B cell (primary cell): ENCODE measurements at regions not wholly inside any gene's neighbourhood (a gene's known extent, or its start where the extent isn't known, plus 50 kb on each side); places are given as distances from the start of the nearest gene placed in this dataset.

Experiments
- ATAC-seq: fragments of 200-7000 bp; cut with Tn5 transposase; one replicate; pipeline ENCODE4 v1.10.0; 2021; ENCODE audit warnings: low read depth, mild to moderate bottlenecking, moderate number of reproducible peaks, moderate library complexity
- CTCF ChIA-PET: fragments of 350-600 bp; sonication (Branson Sonifier 250); formaldehyde crosslinking; loops from one replicate; lab custom pipeline; 2021; ENCODE audit warnings: antibody characterized with exemption, inconsistent platforms; lab: Charles Lee
- POLR2A ChIA-PET: fragments of 350-600 bp; sonication (Branson Sonifier 250); formaldehyde crosslinking; loops from one replicate; lab custom pipeline; 2021; ENCODE audit warnings: antibody characterized with exemption; lab: Charles Lee
- DNase-seq: peaks from one replicate; pipeline ENCODE4 v3.0.0; 2013
- H2AFZ ChIP-seq: 2 replicates; pipeline ENCODE4 v1.6.1; 2012; ENCODE audit warnings: mild to moderate bottlenecking, low read depth, low read length; ENCODE audit not compliant: insufficient read depth, poor library complexity, severe bottlenecking
- H3K27ac ChIP-seq, 2 donors: 1 replicate in 1 of 2; 2 replicates in 1 of 2; pipeline ENCODE4 v1.5.1; 2012 to 2013; ENCODE audit warnings: low read length in 2 of 2, mild to moderate bottlenecking in 2 of 2, moderate library complexity in 1 of 2
- H3K27me3 ChIP-seq, 4 experiments: fragments of 200-600 bp in 1 of 4; sonication (generic) in 1 of 4; replicated peaks in 1 of 4; 1 replicate in 2 of 4; 2 replicates in 2 of 4; pipeline versions ENCODE4 v1.6.1 to v1.7.0; 2013 to 2016; ENCODE audit warnings: low read length in 3 of 4, mild to moderate bottlenecking in 2 of 4, mixed read lengths in 1 of 4, moderate library complexity in 1 of 4; ENCODE audit not compliant: insufficient read depth in 4 of 4, control insufficient read depth in 3 of 4; ENCODE audit errors: control extremely low read depth in 1 of 4
- H3K36me3 ChIP-seq, 2 experiments: replicated peaks in 1 of 2; 1 replicate in 1 of 2; 2 replicates in 1 of 2; pipeline versions ENCODE4 v1.6.1 to v1.7.1; 2013; ENCODE audit warnings: low read length in 1 of 2; ENCODE audit not compliant: insufficient read depth in 2 of 2, control insufficient read depth in 1 of 2; ENCODE audit errors: control extremely low read depth in 1 of 2, extremely low read depth in 1 of 2
- H3K4me1 ChIP-seq, 2 donors: fragments of 200-600 bp in 1 of 2; sonication (generic) in 1 of 2; 1 replicate in 1 of 2; 2 replicates in 1 of 2; pipeline versions ENCODE4 v1.5.1 to v1.6.1; 2013 to 2017; ENCODE audit warnings: low read length in 2 of 2; ENCODE audit not compliant: control insufficient read depth in 2 of 2, insufficient read depth in 2 of 2
- H3K4me2 ChIP-seq: replicated peaks from 2 replicates; pipeline ENCODE3; 2012; ENCODE audit warnings: mild to moderate bottlenecking, low read depth, low read length; ENCODE audit not compliant: poor library complexity, severe bottlenecking
- H3K4me3 ChIP-seq, 5 experiments: fragments of 200-600 bp in 1 of 5; sonication (generic) in 1 of 5; 1 replicate in 3 of 5; 2 replicates in 2 of 5; pipeline versions ENCODE4 v1.5.1 to v1.7.0; 2011 to 2016; ENCODE audit warnings: low read length in 4 of 5, mild to moderate bottlenecking in 4 of 5, low read depth in 2 of 5, control low read depth in 1 of 5, moderate library complexity in 1 of 5; ENCODE audit not compliant: insufficient read depth in 1 of 5; ENCODE audit errors: control extremely low read depth in 1 of 5, extremely low read depth in 1 of 5
- H3K79me2 ChIP-seq: fragments of 200-600 bp; sonication (generic); one replicate; pipeline ENCODE4 v1.6.0; 2016; ENCODE audit warnings: low read length; ENCODE audit not compliant: control insufficient read depth, insufficient read depth
- H3K9ac ChIP-seq: fragments of 200-600 bp; sonication (generic); 2 replicates; pipeline ENCODE4 v1.6.1; 2017; ENCODE audit warnings: mild to moderate bottlenecking, low read length, moderate library complexity
- H3K9me3 ChIP-seq, 3 donors: one replicate each; pipeline versions ENCODE4 v1.6.1 to v1.7.1; 2013; ENCODE audit warnings: low read length in 2 of 3; ENCODE audit not compliant: control insufficient read depth in 2 of 3, insufficient read depth in 1 of 3; ENCODE audit errors: control extremely low read depth in 1 of 3
- H4K20me1 ChIP-seq: 2 replicates; pipeline ENCODE4 v1.6.0; 2012; ENCODE audit warnings: mild to moderate bottlenecking, low read length; ENCODE audit not compliant: insufficient read depth, control insufficient read depth, poor library complexity, severe bottlenecking
- H3K27ac Mint-ChIP-seq: one replicate; pipeline ENCODE4 v1.8.0; 2021; ENCODE audit warnings: mixed read lengths
- H3K27me3 Mint-ChIP-seq: one replicate; pipeline ENCODE4 v1.8.0; 2021; ENCODE audit warnings: mixed read lengths
- H3K4me1 Mint-ChIP-seq: one replicate; pipeline ENCODE4 v1.8.0; 2021; ENCODE audit warnings: mixed read lengths
- H3K4me3 Mint-ChIP-seq: one replicate; pipeline ENCODE4 v1.8.0; 2021; ENCODE audit warnings: mixed read lengths
- H3K9me3 Mint-ChIP-seq: one replicate; pipeline ENCODE4 v1.8.0; 2022; ENCODE audit warnings: mixed read lengths; ENCODE audit not compliant: insufficient read depth
- CTCF ChIP-seq: fragments of 200-600 bp; IDR thresholded peaks from one replicate; pipeline ENCODE4 v1.8.0; 2022; ENCODE audit warnings: antibody characterized with exemption, mild to moderate bottlenecking
- EZH2 ChIP-seq: IDR thresholded peaks from 2 replicates; pipeline ENCODE4 v1.6.1; 2012; ENCODE audit warnings: borderline replicate concordance, low read depth, mild to moderate bottlenecking, moderate library complexity, low read length; ENCODE audit not compliant: insufficient read depth, poor library complexity, severe bottlenecking
- intact Hi-C: fragments of 100-400 bp; cut with micrococcal nuclease; formaldehyde crosslinking; loops from one replicate; pipeline ENCODE4 v1.10.0; 2022

- Histone ChIP-seq H3K4me1 (no peaks in the 10 kb centered on the region), H3K27ac (no peak overlapping the region), H3K27me3 (peaks cover 0 to 2% (median 0%) of the 10 kb centered on the region in 4 experiments), H3K9ac (no peak overlapping the region), H3K36me3 (no peaks in the 10 kb centered on the region), H3K4me2 (no peak overlapping the region), H2AFZ (no peak overlapping the region), H3K9me3 (peaks cover 0 to 6% (median 6%) of the 10 kb centered on the region in 3 donors), H4K20me1 (no peaks in the 10 kb centered on the region), H3K4me3 (no peak overlapping the region), H3K79me2 (no peaks in the 10 kb centered on the region)
- POLR2A ChIA-PET, result no interaction called here
- TF ChIP-seq CTCF (no peak), EZH2 (no peak)
- H3K27ac Mint-ChIP-seq, result no peak overlapping the region
- no peaks in the 10 kb centered on the region for H3K4me1 Mint-ChIP-seq
- no peak overlapping the region for H3K4me3 Mint-ChIP-seq
- no peak for ATAC-seq
- intact Hi-C loops, result no loop called here
- CTCF ChIA-PET, result interaction anchor here (1.6 kb wide), 1 partner anchor 281 kb away, joined by 4 read pairs; no protein-coding TSS in a partner anchor
- no peak for DNase-seq
- no peaks in the 10 kb centered on the region for H3K27me3 Mint-ChIP-seq
- peaks cover 7% of the 10 kb centered on the region for H3K9me3 Mint-ChIP-seq
Observed at GRCh38 chr16:19367335-19367734, 50.3 kb upstream of the TMC5 start.
